SK-N-DZ (cell line): ENCODE measurements at regions not wholly inside any gene's neighbourhood (a gene's known extent, or its start where the extent isn't known, plus 50 kb on each side); places are given as distances from the start of the nearest gene placed in this dataset.

ENCODE experiments used
- DNase-seq: peaks from one replicate; pipeline ENCODE4 v3.0.0-alpha.2; 2015; ENCODE audit warnings: low spot score

GRCh38 chr14:97640031-97640430, 842.8 kb downstream of the VRK1 start:
- DNase-seq, result no peak

- no peak for DNase-seq
These were observed 844.6 kb downstream of the VRK1 start for GRCh38 chr14:97641827-97642226.

GRCh38 chr14:97642631-97643030, 845.4 kb downstream of the VRK1 start:
- DNase-seq, result no peak

- DNase-seq, result no peak
These were observed 847.2 kb downstream of the VRK1 start for GRCh38 chr14:97644365-97644764.

- DNase-seq, result peak; percentile 51
These were observed 852.6 kb downstream of the VRK1 start for GRCh38 chr14:97649752-97650151.

- no peak for DNase-seq
These were observed 858.2 kb downstream of the VRK1 start for GRCh38 chr14:97655169-97655948.

- no peak for DNase-seq
These were observed 860.4 kb downstream of the VRK1 start for GRCh38 chr14:97657609-97658008.

GRCh38 chr14:97687944-97688630, 890.9 kb downstream of the VRK1 start:
- no peak for DNase-seq

- DNase-seq, result no peak
These were observed 891.6 kb downstream of the VRK1 start for GRCh38 chr14:97688631-97689336.

- no peak for DNase-seq
These were observed 894.9 kb downstream of the VRK1 start for GRCh38 chr14:97692084-97692483.

- no peak for DNase-seq
These were observed 898.3 kb downstream of the VRK1 start for GRCh38 chr14:97695456-97695981.

- DNase-seq, result no peak
These were observed 900.6 kb downstream of the VRK1 start for GRCh38 chr14:97697772-97698171.

GRCh38 chr14:97699026-97699425, 901.8 kb downstream of the VRK1 start:
- no peak for DNase-seq

- no peak for DNase-seq
These were observed 906.0 kb downstream of the VRK1 start for GRCh38 chr14:97703006-97703760.

GRCh38 chr14:97704316-97704885, 907.2 kb downstream of the VRK1 start:
- no peak for DNase-seq

GRCh38 chr14:97705107-97705506, 907.9 kb downstream of the VRK1 start:
- no peak for DNase-seq

GRCh38 chr14:97705976-97706375, 908.8 kb downstream of the VRK1 start:
- no peak for DNase-seq

GRCh38 chr14:97706819-97707218, 909.6 kb downstream of the VRK1 start:
- DNase-seq, result no peak

- no peak for DNase-seq
These were observed 910.4 kb downstream of the VRK1 start for GRCh38 chr14:97707603-97708002.

GRCh38 chr14:97709552-97709951, 912.4 kb downstream of the VRK1 start:
- DNase-seq, result no peak

GRCh38 chr14:97710726-97711125, 913.5 kb downstream of the VRK1 start:
- no peak for DNase-seq
